Lower leg skin (tissue), 4 donors: ENCODE measurements at regions not wholly inside any gene's neighbourhood (a gene's known extent, or its start where the extent isn't known, plus 50 kb on each side); places are given as distances from the start of the nearest gene placed in this dataset.

Experiments used
- DNase-seq, 2 donors: peaks; one replicate each; pipeline ENCODE4 v3.0.0-alpha.2; 2019; ENCODE audit warnings: low spot score in 2 of 2
- H3K4me3 ChIP-seq: fragments of 200-600 bp; sonication (generic); 2 replicates; pipeline ENCODE4 v1.5.1; 2017; ENCODE audit warnings: mild to moderate bottlenecking, low read depth; ENCODE audit not compliant: poor library complexity, severe bottlenecking
- POLR2A ChIP-seq, 2 donors: fragments of 450-650 bp; IDR thresholded peaks; one replicate each; pipeline ENCODE4 v1.6.1; 2016 to 2017; ENCODE audit warnings: antibody characterized with exemption in 2 of 2, mild to moderate bottlenecking in 1 of 2, moderate library complexity in 1 of 2
- WGBS, 2 donors: methylation state at CpG; one replicate each; pipeline ENCODE4 v1.1.5; 2018; 5-methylcytosine and 5-hydroxymethylcytosine counted together
- intact Hi-C: fragments of 100-400 bp; cut with DNase I; formaldehyde crosslinking; loops from one replicate; pipeline ENCODE4 v1.15.0; 2023; ENCODE audit warnings: low total_unique reads
- TF ChIP-seq, protein P1 (sequence below), 3 donors: fragments of 450-650 bp; IDR thresholded peaks; one replicate each; pipeline ENCODE4 v1.5.1; 2016; ENCODE audit warnings: antibody characterized with exemption in 3 of 3, mild to moderate bottlenecking in 3 of 3, moderate library complexity in 2 of 3

DNA sequence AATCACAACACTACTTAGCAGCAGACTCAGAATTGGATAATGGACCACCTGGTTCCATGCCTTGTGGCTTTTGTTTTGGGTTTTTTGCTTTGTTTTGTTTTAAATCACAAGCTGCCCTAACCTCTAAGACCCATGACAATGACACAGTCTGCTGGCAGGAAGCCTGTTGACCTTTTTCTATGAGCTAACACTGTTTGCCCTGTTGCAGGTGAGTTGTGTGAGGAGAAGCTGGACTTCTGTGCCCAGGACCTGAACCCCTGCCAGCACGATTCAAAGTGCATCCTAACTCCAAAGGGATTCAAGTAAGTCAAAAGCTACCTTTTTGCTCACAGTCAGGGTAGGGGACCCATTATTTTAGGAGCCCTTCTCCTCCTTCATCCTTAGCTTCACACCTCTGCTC, 110.8 kb upstream of the PACRGL start:
- H3K4me3 ChIP-seq = no peak overlapping the region
- TF ChIP-seq POLR2A (IDR thresholded peaks at IDR 0.05) = no peak
- TF ChIP-seq, protein P1, sequence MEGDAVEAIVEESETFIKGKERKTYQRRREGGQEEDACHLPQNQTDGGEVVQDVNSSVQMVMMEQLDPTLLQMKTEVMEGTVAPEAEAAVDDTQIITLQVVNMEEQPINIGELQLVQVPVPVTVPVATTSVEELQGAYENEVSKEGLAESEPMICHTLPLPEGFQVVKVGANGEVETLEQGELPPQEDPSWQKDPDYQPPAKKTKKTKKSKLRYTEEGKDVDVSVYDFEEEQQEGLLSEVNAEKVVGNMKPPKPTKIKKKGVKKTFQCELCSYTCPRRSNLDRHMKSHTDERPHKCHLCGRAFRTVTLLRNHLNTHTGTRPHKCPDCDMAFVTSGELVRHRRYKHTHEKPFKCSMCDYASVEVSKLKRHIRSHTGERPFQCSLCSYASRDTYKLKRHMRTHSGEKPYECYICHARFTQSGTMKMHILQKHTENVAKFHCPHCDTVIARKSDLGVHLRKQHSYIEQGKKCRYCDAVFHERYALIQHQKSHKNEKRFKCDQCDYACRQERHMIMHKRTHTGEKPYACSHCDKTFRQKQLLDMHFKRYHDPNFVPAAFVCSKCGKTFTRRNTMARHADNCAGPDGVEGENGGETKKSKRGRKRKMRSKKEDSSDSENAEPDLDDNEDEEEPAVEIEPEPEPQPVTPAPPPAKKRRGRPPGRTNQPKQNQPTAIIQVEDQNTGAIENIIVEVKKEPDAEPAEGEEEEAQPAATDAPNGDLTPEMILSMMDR (IDR thresholded peaks at IDR 0.05) = no peak
- no peak for DNase-seq
- 77 to 86% methylated on average over 1 of the region's 1 CpG for WGBS, 2 donors
- intact Hi-C loops = no loop called here

DNA sequence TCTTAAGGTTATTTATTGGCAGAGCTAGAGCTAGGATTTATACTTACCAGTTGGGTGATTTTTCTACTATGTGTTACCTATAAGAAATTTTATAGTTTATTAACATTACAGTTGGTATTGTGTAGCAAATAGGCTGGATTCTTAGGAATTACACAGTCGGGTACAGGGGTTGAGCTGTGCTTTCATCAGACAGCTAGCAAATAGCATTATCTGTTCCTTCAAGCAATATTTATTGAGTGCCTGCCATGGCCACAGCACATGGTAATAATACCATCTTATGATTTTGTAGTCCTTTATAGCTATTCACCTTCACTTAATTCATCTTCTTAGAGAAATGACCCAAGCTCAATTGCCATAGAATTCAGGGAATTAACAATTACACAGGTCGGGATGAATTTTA, 109.4 kb upstream of the PACRGL start:
- no peak for TF ChIP-seq POLR2A (IDR thresholded peaks at IDR 0.05)
- TF ChIP-seq, protein P1 (IDR thresholded peaks at IDR 0.05) = no peak
- no peak overlapping the region for H3K4me3 ChIP-seq
- no peak for DNase-seq
- intact Hi-C loops = no loop called here
- 70 to 81% methylated on average over 2 of the region's 2 CpGs for WGBS, 2 donors

- no peak overlapping the region for H3K4me3 ChIP-seq
- no peak for DNase-seq
- 64 to 66% methylated on average over 2 of the region's 2 CpGs for WGBS, 2 donors
- intact Hi-C loops = no loop called here
- no peak for TF ChIP-seq POLR2A (IDR thresholded peaks at IDR 0.05)
- TF ChIP-seq, protein P1 (IDR thresholded peaks at IDR 0.05) = no peak
Measured at GRCh38 chr4:20591571-20591970, 108.7 kb upstream of the PACRGL start.

DNA sequence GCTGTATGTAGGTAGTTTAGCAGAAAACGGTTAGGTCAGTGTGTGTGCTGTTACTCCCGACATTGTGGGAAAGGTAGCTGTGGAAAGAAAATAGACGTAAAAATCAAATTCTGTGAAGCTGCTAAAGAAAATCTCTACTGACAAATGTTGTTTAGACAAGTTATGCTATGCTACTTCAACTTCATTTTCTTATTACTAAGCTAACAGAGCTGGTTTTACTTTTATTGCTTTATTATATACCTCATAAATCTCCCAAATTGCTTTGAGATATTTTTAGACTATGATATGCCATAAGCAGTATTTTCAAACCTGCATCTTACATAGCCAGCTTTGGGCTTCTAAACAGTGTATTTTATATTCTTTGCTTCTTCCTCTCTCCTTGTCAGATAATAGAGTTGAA, 108.2 kb upstream of the PACRGL start:
- intact Hi-C loops = no loop called here
- TF ChIP-seq, protein P1 (IDR thresholded peaks at IDR 0.05) = no peak
- TF ChIP-seq POLR2A (IDR thresholded peaks at IDR 0.05) = no peak
- 45 to 48% methylated on average over 3 of the region's 3 CpGs for WGBS, 2 donors
- no peak overlapping the region for H3K4me3 ChIP-seq
- DNase-seq = no peak

DNA sequence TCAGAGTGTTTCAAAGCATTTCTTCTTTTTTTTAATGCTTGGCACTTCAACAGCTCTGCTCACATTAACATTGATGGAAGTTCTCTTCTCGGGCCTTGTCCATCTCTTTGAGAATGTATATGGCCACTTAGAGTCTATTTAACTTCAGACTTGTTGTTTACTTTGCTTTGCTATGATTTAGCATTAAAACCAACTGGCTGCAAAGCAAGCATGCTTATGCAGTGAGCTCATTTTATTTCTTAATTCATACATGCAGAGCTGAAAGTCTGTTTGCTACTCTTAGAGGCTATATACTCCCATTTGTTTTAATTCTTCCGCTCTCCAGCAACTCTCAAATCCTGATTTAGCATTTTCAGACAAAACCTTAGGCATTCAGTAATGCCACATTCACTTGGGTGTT, 107.6 kb upstream of the PACRGL start:
- 68 to 73% methylated on average over 2 of the region's 2 CpGs for WGBS, 2 donors
- no peak for TF ChIP-seq POLR2A (IDR thresholded peaks at IDR 0.05)
- TF ChIP-seq, protein P1 (IDR thresholded peaks at IDR 0.05) = no peak
- H3K4me3 ChIP-seq = no peak overlapping the region
- intact Hi-C loops = no loop called here
- no peak for DNase-seq

DNA sequence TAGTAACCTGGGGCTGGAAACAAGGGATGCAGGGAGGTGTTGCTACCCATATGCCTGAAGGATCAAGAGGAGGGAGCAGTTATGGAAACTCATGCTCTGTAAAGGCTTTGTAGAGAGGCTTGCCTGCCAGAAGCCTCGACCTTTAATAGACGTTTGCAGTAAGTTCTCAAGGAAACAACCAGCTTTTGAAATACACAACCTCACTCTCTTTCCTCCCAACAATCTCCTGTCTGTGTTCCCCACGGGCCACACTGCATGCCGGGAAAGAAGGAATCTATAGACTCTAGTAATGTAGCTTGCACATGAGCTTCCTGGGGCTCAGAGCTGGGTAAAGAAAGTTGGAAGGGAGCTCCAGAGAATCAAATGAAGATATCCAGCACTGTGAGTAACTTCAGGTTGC, 101.6 kb upstream of the PACRGL start:
- intact Hi-C loops = no loop called here
- no peak overlapping the region for H3K4me3 ChIP-seq
- TF ChIP-seq, protein P1 (IDR thresholded peaks at IDR 0.05) = no peak
- TF ChIP-seq POLR2A (IDR thresholded peaks at IDR 0.05) = no peak
- DNase-seq = no peak
- WGBS, 2 donors = 79 to 84% methylated on average over 4 of the region's 4 CpGs
